DOHH2 (cell line): ENCODE measurements at regions not wholly inside any gene's neighbourhood (a gene's known extent, or its start where the extent isn't known, plus 50 kb on each side); places are given as distances from the start of the nearest gene placed in this dataset.

ENCODE experiments used
- EZH2phosphoT487 ChIP-seq: fragments of 200-600 bp; sonication (generic); IDR thresholded peaks from 2 replicates; pipeline ENCODE4 v1.6.1; 2017; ENCODE audit warnings: borderline replicate concordance, mild to moderate bottlenecking, antibody characterized with exemption, low read length, moderate library complexity, mixed read lengths
- TF ChIP-seq, protein P1 (sequence below): fragments of 200-600 bp; sonication (generic); IDR thresholded peaks from one replicate; pipeline ENCODE4 v1.5.1; 2014; ENCODE audit warnings: antibody characterized with exemption, mild to moderate bottlenecking, low read depth, low read length; ENCODE audit not compliant: poor library complexity, severe bottlenecking

DNA sequence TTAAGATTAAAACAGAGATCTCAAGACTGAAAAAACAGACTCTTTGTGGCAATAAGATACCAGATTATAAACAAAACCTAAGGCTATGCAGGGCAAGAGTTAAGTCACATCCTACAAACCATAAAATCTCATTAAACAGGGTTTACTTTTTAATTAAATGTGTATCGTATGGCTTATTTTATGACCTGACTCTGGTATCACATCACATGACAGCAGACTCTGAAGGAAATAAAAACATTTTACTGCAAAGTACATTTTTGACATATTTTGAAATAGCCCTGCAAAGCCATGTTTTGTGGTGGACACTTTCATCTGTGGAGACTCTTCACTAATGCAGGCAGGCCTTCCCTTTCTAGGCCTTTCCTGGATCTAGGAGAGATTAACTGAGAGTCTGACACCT, 327.6 kb upstream of the CLEC14A start:
- TF ChIP-seq, protein P1, sequence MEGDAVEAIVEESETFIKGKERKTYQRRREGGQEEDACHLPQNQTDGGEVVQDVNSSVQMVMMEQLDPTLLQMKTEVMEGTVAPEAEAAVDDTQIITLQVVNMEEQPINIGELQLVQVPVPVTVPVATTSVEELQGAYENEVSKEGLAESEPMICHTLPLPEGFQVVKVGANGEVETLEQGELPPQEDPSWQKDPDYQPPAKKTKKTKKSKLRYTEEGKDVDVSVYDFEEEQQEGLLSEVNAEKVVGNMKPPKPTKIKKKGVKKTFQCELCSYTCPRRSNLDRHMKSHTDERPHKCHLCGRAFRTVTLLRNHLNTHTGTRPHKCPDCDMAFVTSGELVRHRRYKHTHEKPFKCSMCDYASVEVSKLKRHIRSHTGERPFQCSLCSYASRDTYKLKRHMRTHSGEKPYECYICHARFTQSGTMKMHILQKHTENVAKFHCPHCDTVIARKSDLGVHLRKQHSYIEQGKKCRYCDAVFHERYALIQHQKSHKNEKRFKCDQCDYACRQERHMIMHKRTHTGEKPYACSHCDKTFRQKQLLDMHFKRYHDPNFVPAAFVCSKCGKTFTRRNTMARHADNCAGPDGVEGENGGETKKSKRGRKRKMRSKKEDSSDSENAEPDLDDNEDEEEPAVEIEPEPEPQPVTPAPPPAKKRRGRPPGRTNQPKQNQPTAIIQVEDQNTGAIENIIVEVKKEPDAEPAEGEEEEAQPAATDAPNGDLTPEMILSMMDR: no peak
- TF ChIP-seq EZH2phosphoT487: no peak
